Suprapubic skin (tissue), 4 donors: ENCODE measurements at regions not wholly inside any gene's neighbourhood (a gene's known extent, or its start where the extent isn't known, plus 50 kb on each side); places are given as distances from the start of the nearest gene placed in this dataset.

Experiments
- CTCF ChIP-seq, 2 donors: fragments of 200-600 bp in 1 of 2; fragments of 450-650 bp in 1 of 2; sonication (generic) in 1 of 2; IDR thresholded peaks; one replicate each; pipeline ENCODE4 v1.5.1; 2016 to 2019; ENCODE audit warnings: antibody characterized with exemption in 2 of 2, mild to moderate bottlenecking in 1 of 2, moderate library complexity in 1 of 2
- POLR2A ChIP-seq, 2 donors: fragments of 450-650 bp; IDR thresholded peaks; one replicate each; pipeline ENCODE4 v1.6.1; 2017; ENCODE audit warnings: antibody characterized with exemption in 2 of 2, mild to moderate bottlenecking in 2 of 2, moderate library complexity in 2 of 2
- POLR2AphosphoS5 ChIP-seq, 3 donors: sonication (generic); formaldehyde crosslinking; IDR thresholded peaks; one replicate each; pipeline ENCODE4 v1.6.1; 2017; ENCODE audit warnings: antibody characterized with exemption in 3 of 3

GRCh38 chr6:66429210-66429609, 722.2 kb upstream of the EYS start:
- no peak for TF ChIP-seq POLR2A (IDR thresholded peaks at IDR 0.05)
- no peak for TF ChIP-seq CTCF (IDR thresholded peaks at IDR 0.05)
- TF ChIP-seq POLR2AphosphoS5 (IDR thresholded peaks at IDR 0.05) = no peak
